ENCODE measurements at regions not wholly inside any gene's neighbourhood (a gene's known extent, or its start where the extent isn't known, plus 50 kb on each side); places are given as distances from the start of the nearest gene placed in this dataset.

DNA sequence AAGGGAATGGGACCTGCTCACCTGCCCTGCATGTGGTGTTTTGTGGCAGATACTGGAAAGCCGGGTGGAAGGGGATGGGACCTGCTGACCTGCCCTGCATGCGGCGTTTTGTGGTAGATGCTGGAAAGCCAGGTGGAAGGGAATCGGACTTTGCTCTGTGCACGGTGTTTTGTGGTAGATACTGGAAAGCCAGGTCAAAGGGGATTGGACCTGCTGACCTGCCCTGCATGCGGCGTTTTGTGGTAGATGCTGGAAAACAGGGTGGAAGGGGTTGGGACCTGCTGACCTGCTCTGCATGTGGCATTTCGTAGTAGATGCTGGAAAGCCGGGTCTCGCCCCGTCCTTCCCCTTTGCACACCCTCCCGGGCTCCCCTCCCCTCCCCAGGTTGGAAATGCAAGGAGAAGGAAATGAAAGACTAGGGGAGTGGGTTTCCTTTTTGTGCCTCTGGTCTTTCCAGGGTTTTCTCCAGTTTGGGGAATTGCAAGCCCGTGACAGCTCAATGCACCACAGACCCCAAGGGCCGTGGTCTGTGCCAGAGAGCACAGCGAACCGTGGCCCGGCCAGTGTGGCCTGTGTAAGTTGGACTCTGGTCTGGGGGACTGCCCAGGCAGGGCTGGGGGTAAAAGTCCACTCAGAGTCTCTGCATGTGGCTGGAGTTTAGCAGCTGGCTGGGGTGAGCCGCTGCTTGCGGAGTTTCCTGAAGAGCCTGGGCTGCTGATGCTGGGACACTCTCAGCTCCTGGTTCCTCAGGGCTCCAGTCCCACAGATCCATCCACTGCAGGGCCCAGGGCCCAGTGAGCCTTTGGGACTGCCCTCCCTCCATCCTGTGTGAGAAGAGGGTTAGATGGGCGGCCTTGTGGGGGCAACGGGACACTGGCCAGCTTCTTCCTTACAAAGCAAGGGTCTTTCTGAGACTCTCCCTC lies 105.5 kb downstream of the CRYAA start:
- TF ChIP-seq, protein P1, sequence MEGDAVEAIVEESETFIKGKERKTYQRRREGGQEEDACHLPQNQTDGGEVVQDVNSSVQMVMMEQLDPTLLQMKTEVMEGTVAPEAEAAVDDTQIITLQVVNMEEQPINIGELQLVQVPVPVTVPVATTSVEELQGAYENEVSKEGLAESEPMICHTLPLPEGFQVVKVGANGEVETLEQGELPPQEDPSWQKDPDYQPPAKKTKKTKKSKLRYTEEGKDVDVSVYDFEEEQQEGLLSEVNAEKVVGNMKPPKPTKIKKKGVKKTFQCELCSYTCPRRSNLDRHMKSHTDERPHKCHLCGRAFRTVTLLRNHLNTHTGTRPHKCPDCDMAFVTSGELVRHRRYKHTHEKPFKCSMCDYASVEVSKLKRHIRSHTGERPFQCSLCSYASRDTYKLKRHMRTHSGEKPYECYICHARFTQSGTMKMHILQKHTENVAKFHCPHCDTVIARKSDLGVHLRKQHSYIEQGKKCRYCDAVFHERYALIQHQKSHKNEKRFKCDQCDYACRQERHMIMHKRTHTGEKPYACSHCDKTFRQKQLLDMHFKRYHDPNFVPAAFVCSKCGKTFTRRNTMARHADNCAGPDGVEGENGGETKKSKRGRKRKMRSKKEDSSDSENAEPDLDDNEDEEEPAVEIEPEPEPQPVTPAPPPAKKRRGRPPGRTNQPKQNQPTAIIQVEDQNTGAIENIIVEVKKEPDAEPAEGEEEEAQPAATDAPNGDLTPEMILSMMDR (conservative IDR thresholded peaks at IDR 0.05; ENCODE audit: low read depth in 2 of 2): no peak
- no peak for TF ChIP-seq EZH2phosphoT487 (IDR thresholded peaks at IDR 0.05; ENCODE audit: unreplicated experiment)
- TF ChIP-seq CREB1 (CRISPR knock-in tag; IDR thresholded peaks at IDR 0.05; ENCODE audit: low read depth): no peak
- TF ChIP-seq REST (IDR thresholded peaks at IDR 0.05; ENCODE audit: unreplicated experiment): no peak
- TF ChIP-seq ZNF114 (CRISPR knock-in tag; IDR thresholded peaks at IDR 0.05): no peak
- TF ChIP-seq EZH2 (IDR thresholded peaks at IDR 0.05; ENCODE audit: low read depth, unreplicated experiment): no peak
- no peak for TF ChIP-seq POLR2AphosphoS5 (IDR thresholded peaks at IDR 0.05; ENCODE audit: low read depth)
- TF ChIP-seq NANOG (IDR thresholded peaks at IDR 0.05; ENCODE audit: borderline replicate concordance): no peak
- TF ChIP-seq, protein P2, sequence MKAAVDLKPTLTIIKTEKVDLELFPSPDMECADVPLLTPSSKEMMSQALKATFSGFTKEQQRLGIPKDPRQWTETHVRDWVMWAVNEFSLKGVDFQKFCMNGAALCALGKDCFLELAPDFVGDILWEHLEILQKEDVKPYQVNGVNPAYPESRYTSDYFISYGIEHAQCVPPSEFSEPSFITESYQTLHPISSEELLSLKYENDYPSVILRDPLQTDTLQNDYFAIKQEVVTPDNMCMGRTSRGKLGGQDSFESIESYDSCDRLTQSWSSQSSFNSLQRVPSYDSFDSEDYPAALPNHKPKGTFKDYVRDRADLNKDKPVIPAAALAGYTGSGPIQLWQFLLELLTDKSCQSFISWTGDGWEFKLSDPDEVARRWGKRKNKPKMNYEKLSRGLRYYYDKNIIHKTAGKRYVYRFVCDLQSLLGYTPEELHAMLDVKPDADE (IDR thresholded peaks at IDR 0.05): no peak
- no peak for TF ChIP-seq JUNB (IDR thresholded peaks at IDR 0.05; ENCODE audit: unreplicated experiment)
- TF ChIP-seq STAT1 (IDR thresholded peaks at IDR 0.05; ENCODE audit: unreplicated experiment): no peak

Data from GM23338 (cell line).